HG02759 (cell line): ENCODE measurements at regions not wholly inside any gene's neighbourhood (a gene's known extent, or its start where the extent isn't known, plus 50 kb on each side); places are given as distances from the start of the nearest gene placed in this dataset.

Experiments
- ATAC-seq: cut with Tn5 transposase; IDR thresholded peaks from one replicate; pipeline ENCODE4 v1.9.1; 2021; ENCODE audit warnings: mild to moderate bottlenecking, moderate library complexity; ENCODE audit not compliant: unreplicated experiment

DNA sequence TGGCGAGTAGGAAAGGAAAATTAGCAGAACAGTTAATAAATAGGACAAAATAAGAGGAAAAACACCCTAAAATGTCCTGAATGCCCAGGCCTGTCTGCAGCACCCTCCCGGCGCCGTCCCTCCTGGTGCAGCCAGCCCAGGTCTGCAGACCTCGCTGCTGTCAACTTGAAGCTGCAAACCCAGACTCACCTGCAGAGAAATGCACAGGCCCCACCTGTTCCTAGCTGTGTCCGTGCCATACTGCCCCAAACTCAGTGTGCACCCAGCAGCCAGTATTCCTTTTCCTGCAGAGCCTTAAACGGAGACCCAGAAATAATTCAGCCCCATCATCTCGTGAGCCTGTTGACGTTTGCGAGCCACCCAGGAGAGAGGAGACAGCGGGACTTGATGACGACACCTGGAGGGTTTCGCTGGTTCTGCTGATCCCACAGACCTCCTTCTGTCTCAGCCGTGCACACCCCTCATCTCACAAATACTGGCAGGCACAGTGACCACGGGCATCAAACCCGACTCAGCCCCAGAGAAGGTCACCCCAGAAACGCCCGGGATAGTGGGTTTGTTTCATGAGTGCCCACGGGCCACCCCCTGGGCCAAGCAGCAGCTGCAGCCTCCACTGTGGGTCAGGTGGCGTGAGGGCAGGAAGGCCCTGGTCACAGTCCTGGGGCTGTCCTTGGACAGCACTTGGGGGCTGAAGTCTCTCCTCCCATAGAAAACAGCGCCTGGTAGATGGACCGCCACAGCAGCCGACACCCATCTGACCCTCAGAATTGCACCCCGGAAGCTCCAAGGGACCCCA is 239.5 kb upstream of the SALL3 start:
- no peak for ATAC-seq

DNA sequence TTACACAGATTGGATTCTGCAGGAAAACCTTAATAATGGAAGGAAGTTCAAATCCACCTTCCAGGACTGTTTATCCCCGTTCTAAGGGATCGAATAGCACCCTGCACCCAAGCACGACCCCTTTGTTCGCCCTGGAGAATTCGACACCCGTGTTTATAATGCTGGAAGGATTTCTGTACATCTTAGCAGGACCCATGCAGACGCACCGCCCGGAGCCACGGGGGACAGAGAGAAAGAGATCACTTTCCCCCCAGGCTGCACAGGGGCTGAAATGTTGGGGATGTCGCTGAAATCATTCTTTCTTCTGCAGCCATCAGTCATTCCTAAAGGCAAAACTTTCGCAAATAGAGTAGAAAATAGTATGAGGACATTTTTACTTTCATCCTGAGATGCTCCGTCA is 238.7 kb upstream of the SALL3 start:
- no peak for ATAC-seq

DNA sequence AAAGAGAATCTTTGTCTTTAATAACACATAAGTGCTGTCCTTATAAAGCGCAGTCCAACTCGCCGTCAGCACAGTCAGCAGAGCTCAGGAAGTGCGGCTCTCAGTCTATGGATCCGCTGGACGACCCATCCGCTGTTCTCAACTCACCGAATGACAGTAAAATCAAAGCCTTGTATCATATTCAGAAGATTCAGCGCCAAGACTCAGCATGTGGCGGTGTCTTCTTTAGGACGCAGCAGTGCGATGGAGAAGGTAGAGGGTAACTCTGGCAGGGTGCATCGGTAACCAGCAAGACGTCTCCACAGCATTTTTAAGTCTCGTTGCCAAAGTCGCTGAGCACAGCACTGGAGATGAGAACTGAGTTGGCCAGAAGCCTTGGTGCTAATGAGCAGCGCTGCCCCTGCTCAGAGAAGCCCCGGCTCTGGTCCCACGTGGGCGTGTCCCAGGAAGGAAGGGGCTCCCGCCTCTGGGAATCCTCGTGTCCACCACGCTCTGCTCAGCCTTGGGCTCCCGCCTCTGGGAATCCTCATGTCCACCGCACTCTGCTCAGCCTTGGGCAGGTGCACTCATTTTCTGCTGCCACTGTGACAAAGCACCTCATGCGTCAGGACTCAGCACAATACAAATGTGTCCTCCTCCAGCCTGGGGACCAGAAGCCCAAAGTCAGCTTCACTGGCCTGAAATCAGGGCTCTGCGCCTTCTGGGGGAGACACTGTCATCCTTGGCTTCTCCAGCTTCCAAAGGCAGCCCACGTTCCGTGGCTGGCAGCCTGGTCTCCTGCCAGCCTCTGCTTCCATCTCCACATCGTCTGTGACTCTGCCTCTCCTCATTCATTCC is 238.0 kb upstream of the SALL3 start:
- ATAC-seq, result no peak

DNA sequence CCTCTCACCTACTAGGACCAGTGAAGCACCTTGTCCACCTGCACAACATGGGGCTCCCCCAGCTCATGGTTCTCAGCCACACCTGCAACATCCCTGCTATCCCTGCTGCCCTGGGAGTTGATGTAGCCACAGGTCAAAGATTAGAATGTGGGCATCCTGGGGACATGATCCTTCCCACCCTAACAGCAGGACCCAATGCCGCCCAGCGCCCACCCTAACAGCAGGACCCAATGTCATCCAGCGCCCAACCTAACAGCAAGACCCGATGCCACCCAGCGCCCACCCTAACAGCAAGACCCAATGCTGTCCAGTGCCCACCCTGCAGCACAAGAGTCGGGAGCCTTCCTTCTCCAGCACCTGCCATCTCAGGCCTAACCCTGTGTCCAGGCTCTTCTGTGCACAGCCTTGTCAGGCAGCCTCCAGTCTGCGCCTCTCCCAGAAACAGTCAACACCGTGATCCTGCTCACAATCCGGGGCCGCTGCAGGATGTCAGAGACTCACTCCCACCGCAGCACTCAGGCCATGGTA is 237.3 kb upstream of the SALL3 start:
- ATAC-seq, result no peak

DNA sequence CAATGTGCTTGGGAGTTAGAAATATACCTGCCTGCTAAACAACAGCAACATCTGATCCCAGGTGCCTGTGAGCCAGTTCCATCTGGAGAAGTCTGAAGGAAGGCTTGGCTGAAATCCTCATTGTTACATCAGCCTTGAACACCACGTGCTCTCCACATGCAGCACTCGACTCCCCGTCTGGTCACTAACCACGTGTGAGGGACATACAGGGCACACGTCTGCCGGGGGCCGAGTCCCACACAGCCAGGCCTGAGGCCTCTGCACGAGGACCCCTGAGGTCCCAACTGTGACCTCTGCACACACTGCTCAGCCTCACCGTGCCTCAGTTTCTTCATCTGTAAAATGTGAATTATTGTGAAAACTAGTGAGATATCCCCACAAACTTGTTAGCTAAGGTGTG is 236.5 kb upstream of the SALL3 start:
- ATAC-seq, result no peak

DNA sequence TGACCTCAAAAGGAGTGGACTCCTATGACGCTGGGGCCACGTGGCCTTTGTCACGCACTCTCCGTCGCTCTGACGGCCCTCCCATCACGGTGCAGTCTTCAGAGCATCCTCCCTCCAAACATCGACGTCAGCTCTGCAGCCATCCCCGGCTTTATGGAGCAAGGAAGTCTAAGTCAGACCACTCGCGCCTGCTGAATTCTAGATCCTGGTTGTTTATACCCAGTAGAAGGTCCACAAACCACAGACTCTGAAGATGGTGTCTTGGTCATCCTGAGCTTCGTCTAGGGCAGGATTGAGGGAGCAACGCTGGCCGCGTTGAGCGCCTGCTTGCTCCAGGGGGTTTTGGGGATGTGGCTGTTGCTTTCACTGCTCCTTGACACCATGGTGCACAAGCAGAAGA is 228.0 kb upstream of the SALL3 start:
- ATAC-seq, result no peak

DNA sequence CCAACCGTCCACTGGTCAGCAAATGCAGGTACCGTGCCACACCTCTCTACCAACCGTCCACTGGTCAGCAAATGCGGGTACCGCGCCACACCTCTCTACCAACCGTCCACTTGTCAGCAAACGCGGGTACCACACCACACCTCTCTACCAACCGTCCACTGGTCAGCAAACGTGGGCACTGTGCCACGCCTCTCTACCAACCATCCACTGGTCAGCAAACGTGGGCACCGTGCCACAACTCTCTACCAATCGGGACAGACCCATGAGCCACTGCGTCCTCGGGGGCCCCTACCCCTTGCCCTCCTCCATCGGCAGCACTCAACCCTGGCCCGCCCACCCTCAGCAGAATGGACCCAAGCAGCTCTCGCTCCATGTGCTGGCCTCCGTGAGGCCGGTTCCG is 226.4 kb upstream of the SALL3 start:
- ATAC-seq, result no peak

DNA sequence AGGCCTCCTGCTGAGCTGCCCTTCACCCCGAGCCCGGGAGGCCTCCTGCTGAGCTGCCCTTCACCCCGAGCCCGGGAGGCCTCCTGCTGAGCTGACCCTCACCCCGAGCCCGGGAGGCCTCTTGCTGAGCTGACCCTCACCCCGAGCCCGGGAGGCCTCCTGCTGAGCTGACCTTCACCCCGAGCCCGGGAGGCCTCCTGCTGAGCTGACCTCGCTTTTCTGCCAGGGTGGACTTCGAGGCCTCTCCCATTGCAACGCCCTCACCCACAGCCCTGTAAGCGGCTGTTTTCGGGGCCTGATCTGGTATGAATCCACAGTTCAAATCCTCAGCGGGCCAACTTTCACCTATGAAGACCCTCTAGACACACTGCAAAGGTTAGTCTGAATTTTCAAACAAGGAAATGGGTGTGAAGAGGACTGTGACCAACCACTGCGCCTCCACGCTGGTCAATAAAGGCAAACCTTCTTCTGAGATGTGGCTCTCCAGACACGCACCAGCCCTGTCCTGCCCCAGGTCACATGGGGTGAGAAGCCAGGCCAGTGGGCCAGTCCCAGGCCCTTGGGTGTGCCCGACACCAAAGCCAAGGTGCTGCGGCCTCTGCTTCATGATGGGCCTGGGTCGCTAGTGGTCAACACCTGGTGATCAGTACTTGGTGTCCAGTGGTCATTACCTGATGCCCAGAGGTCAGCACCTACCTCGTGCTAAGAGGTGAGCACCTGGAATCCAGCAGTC is 225.1 kb upstream of the SALL3 start:
- ATAC-seq, result no peak

DNA sequence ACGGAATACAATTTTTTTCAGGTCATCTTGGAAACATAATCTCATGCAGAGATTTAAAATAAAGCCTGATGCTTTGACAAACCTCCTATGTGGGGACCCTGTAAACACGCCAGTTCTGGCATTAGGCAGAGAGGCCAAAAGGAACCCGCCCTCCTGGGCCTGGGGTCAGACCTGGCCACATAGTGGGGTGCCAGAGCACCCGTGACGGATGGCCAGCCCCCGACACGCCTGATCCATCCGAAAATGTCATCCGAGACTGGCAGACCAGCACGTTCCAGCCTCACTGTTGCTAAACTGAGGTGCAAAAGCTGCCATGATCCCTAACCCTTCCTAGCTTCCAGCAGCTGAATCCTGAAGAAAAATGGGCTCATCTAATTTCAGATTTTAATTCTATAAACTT is 222.6 kb upstream of the SALL3 start:
- ATAC-seq, result no peak

DNA sequence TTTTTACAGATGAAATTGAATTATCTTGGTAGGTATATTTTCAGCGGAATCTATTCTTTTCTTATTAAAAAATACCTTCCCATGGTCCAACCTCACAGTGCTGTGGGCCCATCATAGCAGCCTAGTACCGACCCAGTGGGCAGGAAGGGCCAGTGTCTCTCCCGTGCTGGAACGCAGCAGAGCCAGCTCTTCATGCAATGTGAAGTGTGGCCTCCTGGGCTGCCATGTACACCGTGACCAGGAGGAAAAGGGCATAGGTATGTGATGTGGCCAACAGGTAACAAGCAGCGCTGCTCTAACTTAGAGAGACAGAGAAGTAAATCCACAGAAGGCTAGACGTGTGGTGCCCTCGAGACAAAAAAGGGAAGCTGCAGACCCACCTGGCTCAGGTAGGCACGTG is 221.1 kb upstream of the SALL3 start:
- no peak for ATAC-seq

DNA sequence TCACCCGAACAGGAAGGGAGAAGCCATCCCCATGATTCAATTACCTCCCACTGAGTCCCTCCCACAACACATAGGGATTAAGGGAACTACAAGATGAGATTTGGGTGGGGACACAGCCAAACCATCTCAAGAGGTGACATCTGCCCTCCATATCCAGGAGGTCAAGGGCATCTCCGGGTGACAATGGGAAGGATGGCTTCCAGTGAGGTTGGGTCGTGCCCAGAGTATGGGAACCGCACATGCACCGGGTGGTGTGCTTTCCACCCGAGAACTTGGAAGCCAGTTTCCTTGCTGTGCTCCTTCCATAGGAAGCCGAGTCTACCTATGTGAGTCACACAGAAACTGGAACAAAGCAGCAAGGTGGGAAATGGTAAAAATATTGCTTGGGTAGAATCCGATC is 216.9 kb upstream of the SALL3 start:
- ATAC-seq, result no peak

DNA sequence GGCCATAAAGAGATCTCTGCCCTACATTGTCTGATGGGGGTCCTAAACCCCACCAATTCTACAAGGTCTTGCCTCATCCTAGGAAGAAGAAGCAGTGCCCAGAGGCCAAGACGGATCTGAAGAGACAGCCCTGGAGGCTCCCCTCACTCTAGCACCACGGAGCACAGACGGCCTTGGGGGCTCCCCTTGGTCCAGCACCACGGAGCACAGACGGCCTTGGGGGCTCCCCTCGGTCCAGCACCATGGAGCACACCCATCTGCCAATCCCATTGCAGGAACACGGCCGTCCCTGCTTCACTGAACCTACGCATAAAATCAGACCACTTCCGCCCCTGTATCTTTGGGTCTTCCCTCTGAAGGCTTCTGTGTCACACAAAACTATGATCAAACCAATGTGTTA is 215.1 kb upstream of the SALL3 start:
- no peak for ATAC-seq

DNA sequence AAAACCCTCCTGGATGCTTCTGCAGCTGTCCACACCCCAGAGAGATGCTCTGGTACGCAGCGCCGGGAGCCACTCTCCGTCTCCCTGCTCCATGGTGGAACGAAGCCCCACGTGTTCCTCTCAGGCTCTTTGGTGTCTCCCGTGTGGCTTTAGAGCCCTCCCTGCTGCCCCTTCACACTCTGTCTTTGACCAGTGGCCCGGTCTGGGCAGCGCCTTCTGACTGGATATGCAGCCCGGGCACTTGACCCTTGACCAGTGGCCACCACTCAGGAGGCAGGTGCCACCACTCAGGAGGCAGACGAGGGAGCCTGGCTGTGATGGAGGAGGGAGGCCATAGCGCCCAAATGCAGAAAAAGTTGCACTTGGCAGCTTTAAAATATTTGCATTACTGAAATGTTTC is 214.5 kb upstream of the SALL3 start:
- no peak for ATAC-seq

DNA sequence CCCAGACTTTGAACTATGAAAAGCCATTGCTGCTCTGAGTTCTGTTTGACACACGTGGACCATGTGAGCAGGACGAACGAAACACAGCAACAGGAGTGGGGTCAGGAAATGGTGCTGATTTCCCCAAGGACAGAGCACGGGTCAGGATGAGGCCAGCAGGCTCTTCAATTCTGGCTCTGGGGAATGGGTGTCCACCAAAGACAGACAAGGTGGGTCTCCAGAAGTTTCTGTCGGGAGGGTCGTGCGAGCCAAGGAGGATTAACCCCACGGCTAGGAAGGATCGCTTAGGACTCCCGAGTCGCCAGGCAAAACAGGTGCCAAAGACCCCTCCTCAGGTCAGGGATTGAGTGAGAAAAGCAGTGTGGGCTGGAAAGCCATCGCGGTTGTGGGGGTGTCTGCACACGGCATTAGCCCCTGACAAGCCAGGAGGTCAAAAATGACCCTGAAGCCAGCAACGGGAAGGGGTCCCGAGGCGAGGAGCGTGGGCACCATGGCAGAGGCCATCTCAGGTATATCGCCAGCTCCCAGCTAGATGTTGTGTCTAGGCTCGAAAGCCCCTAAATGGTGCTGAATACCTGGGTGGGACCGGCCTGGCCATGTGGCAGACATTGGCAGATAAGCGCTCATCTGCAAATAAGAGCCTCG is 213.9 kb upstream of the SALL3 start:
- no peak for ATAC-seq

DNA sequence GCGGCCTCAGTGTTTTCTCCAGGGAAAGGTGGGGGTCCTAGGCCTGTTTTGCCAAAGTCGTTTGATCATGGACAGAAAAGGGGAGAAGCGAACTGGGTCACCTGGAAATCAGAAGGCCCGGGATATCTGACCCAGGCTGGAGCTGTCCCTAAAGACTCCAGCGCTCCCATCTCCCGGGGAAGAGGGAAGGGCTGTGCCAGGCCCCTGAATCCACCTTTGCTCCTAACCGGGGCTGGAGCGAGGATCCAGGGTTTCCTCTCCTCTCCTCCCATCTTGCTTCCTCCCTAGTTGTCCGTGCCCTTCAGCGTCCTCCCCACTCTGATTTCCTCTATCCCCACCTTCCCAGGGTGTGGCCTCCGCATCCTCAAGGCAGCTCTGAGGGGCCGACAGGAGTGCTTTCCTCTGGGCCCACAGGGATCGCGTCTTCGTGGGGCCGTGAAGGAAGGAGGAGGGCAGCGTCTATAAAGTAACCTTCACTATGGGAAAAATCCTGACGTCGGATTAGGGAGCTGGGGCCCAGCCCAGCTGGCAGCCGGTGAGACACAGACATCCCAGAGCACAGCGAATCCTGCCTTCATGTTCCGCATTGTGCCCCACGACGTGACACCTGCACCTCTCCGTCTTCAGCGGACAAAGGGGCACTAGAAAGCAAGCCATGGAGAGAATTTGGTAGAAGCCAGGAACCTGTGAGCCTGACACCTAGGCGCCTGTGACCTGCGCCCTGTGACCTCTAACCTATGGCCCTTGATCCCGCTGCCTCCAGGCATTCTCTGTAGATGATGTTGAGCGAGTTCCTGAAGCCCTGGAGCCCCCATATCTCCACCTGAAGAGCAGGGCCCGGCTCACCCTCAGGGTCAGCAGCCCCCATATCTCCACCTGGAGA is 212.7 kb upstream of the SALL3 start:
- no peak for ATAC-seq

DNA sequence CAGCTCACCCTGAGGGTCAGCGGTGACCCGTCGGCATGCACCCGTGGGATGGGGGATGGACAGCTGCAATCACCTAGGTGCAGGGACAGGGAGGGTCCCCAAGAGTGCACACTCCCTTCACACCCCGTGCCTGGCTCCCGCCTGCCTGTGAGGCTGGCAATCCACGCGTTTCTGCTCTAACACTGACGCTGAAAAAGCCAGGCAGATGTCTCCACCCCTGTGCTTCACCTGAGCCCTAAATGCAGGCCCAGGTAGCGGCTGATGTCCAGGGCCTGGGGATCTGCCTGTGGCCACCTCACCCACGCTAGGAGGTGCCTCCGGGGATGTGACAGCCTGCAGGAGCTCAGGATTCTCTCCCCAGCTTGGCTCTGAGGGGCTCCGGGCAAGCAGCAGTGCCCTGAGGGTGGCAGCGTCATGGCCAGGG is 212.0 kb upstream of the SALL3 start:
- no peak for ATAC-seq

DNA sequence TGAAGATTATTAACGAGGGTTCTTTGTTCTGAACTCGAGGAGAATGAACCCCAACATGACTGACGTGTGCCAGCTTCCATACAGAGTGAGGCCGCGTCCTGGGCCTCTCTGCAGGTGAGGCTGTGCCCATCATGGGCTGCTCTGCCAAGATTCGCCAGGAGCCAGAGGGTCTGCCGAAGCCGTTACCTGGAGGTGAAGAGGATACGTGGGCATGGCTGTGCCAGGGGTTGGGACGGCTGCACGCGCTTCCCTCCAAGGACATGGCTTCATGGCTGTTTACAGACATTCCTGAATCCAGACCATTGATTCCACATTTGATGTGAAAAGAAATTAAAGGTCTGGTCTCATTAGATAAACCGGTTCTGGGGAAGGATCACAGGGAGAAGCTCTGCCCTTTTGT is 211.4 kb upstream of the SALL3 start:
- ATAC-seq, result no peak

DNA sequence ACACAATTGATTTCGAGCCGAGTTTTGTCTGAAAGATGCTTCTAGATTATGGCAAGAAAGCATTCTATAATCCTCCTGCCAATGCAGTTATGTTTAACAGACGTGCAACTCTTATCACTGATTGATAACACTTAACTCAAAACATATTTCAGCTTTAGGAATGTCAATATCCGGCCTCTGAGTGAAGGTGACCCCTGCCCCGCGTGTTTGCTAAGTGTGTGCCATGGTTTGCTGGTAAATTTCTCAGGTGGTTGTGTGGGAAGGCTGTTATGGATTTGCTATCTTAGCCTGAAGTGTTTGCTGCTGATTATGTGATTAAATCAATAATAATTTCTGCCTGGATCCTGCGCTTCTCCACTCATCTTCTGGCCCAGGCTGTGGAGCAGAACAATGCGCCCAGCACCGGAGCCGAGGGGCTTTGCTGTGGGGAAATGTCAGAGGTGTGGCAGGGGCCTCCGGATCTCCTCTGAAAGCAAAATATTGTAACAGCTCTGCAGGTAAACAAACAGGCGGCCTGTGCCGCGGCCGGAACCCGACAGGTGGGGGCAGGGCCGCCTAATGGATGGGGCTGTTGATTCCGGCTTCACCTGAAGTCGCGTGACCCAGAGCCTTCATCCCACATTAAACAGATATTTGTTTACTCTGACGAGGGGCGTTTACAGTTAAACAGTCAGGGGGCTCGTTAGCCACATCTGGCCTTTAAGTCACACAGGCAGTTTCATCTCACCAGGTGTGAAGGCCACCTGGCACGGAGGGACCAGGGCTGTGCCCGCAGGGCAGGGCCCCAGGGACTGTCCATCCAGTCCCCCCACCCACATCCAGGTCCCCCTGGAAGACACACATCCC is 210.7 kb upstream of the SALL3 start:
- ATAC-seq, result no peak

DNA sequence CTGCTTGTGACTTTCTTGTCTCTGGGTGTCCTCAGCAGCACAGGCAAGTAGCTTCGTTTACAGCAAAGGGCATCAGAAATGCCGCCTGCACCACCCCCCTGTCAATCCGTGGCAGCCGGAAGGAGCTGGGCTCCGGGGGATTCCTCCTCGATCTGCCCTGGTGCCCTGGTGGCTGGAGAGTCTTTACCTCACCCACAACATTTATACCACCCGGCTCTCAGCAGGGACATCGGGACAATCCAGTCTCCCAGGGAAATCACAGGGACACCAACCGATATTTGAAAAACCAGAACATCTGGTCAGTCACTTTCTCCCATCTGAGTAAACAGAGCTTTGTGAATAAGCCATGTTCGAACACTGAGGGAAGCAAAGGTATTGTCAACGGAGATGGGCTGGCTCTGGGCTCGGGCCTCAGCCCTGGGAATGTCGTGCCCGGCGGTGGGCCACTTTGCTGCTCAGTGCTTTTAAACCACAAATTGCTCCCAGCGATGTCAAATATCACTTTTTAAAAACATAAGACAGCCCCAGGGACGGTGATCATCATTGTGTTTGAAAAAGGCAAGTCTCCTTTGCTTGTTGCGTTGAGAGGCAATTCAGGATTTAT is 210.0 kb upstream of the SALL3 start:
- ATAC-seq, result no peak
